GM21360 (cell line): ENCODE measurements at regions not wholly inside any gene's neighbourhood (a gene's known extent, or its start where the extent isn't known, plus 50 kb on each side); places are given as distances from the start of the nearest gene placed in this dataset.

Experiments
- ATAC-seq: cut with Tn5 transposase; IDR thresholded peaks from one replicate; pipeline ENCODE4 v1.9.1; 2021; ENCODE audit warnings: mild to moderate bottlenecking, moderate library complexity; ENCODE audit not compliant: unreplicated experiment

- no peak for ATAC-seq
These were observed 1631.4 kb upstream of the TENM4 start for GRCh38 chr11:81072273-81072672.

- no peak for ATAC-seq
These were observed 1630.8 kb upstream of the TENM4 start for GRCh38 chr11:81071606-81072005.

GRCh38 chr11:81070948-81071347 is 1630.1 kb upstream of the TENM4 start:
- ATAC-seq, result peak; percentile 88

- no peak for ATAC-seq
These were observed 1618.5 kb upstream of the TENM4 start for GRCh38 chr11:81059356-81059755.

- ATAC-seq, result no peak
These were observed 1611.7 kb upstream of the TENM4 start for GRCh38 chr11:81052344-81053158.

GRCh38 chr11:81039916-81040524 is 1599.2 kb upstream of the TENM4 start:
- ATAC-seq, result no peak

GRCh38 chr11:81036168-81036870 is 1595.5 kb upstream of the TENM4 start:
- ATAC-seq, result no peak

GRCh38 chr11:81033779-81034540 is 1593.1 kb upstream of the TENM4 start:
- ATAC-seq, result no peak

- ATAC-seq, result no peak
These were observed 1592.1 kb upstream of the TENM4 start for GRCh38 chr11:81032906-81033305.

- no peak for ATAC-seq
These were observed 1589.4 kb upstream of the TENM4 start for GRCh38 chr11:81030186-81030585.

GRCh38 chr11:81026032-81026431 is 1585.2 kb upstream of the TENM4 start:
- no peak for ATAC-seq

GRCh38 chr11:81022057-81022456 is 1581.2 kb upstream of the TENM4 start:
- no peak for ATAC-seq

- no peak for ATAC-seq
These were observed 1569.8 kb upstream of the TENM4 start for GRCh38 chr11:81010631-81011030.

- no peak for ATAC-seq
These were observed 1566.2 kb upstream of the TENM4 start for GRCh38 chr11:81007046-81007445.

- ATAC-seq, result no peak
These were observed 1564.8 kb upstream of the TENM4 start for GRCh38 chr11:81005595-81005994.

GRCh38 chr11:81004576-81004975 is 1563.7 kb upstream of the TENM4 start:
- ATAC-seq, result no peak

GRCh38 chr11:81002374-81002773 is 1561.5 kb upstream of the TENM4 start:
- ATAC-seq, result no peak

- ATAC-seq, result no peak
These were observed 1559.9 kb upstream of the TENM4 start for GRCh38 chr11:81000735-81001134.

- ATAC-seq, result no peak
These were observed 1559.5 kb upstream of the TENM4 start for GRCh38 chr11:81000334-81000733.

GRCh38 chr11:80995523-80995922 is 1554.7 kb upstream of the TENM4 start:
- ATAC-seq, result no peak

GRCh38 chr11:80993536-80993935 is 1552.7 kb upstream of the TENM4 start:
- ATAC-seq, result no peak
